ENCODE measurements at regions not wholly inside any gene's neighbourhood (a gene's known extent, or its start where the extent isn't known, plus 50 kb on each side); places are given as distances from the start of the nearest gene placed in this dataset.

DNA sequence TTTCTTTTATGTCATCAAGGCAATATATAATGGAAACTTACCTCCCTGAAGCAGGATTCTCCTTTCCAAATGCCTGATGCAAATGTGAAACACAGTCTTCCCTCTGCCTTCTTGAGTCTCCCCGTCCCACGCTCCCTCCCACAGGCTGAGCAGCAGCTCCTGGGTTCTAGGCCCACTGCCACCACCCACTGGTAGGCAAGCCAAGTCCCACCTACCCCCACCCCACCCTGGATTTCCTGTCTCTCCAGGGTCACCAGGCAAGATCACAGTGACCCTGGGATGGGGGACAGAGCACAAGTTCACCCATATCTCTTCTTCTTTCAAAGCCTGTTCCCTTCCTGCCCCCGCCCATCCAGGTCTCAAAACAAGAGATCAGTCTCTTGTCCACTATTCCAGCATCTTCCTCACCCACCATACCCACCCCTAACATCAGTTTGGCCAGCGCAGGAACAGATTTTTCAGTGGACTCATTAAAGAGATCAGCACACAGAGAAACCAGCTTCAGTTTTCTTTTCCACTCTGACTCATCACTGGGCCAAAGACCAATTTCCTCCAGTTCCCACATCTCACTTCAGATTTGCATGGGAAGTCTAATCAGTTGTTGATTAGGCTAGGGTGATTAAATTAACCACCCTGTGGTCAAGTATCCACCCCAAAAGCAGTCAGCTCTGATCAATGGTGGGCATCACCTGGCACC, 151.5 kb downstream of the ACTL7B start:
- Histone ChIP-seq H4K20me1 (replicated peaks; ENCODE audit: insufficient read depth) (no peaks in the 10 kb centered on the region), H3K4me2 (no peak overlapping the region), H3K9me2 (ENCODE audit: insufficient read depth) (peaks cover 26% of the 10 kb centered on the region), H3K4me1 (ENCODE audit: insufficient read depth) (no peaks in the 10 kb centered on the region), H3K79me2 (replicated peaks; ENCODE audit: insufficient read depth) (no peaks in the 10 kb centered on the region), H2AFZ (no peak overlapping the region), H3K4me3 (no peak overlapping the region), H3K27ac (ENCODE audit: low read depth) (no peak overlapping the region), H3F3A (replicated peaks; ENCODE audit: low read depth) (no peaks in the 10 kb centered on the region), H3K36me3 (ENCODE audit: insufficient read depth) (no peaks in the 10 kb centered on the region), H3K27me3 (ENCODE audit: insufficient read depth) (no peaks in the 10 kb centered on the region)
- peaks cover 12% of the 10 kb centered on the region for H3K4me1 Mint-ChIP-seq
- DNase-seq (ENCODE audit: low spot score), result no peak
- H3K27me3 Mint-ChIP-seq (ENCODE audit: insufficient read depth, low read depth, poor library complexity), result peaks cover 3% of the 10 kb centered on the region
- TF ChIP-seq NANOG (IDR thresholded peaks at IDR 0.05; ENCODE audit: borderline replicate concordance) (no peak), EZH2 (IDR thresholded peaks at IDR 0.05; ENCODE audit: low read depth, unreplicated experiment) (no peak), JUNB (IDR thresholded peaks at IDR 0.05; ENCODE audit: unreplicated experiment) (no peak), ETS1 (IDR thresholded peaks at IDR 0.05) (no peak), CREB1 (CRISPR knock-in tag; IDR thresholded peaks at IDR 0.05; ENCODE audit: low read depth) (no peak), POLR2AphosphoS5 (IDR thresholded peaks at IDR 0.05; ENCODE audit: low read depth) (no peak), ZNF114 (CRISPR knock-in tag; IDR thresholded peaks at IDR 0.05) (no peak), ZNF331 (CRISPR knock-in tag; IDR thresholded peaks at IDR 0.05; ENCODE audit: low read depth) (no peak), EZH2phosphoT487 (IDR thresholded peaks at IDR 0.05; ENCODE audit: unreplicated experiment) (no peak), STAT1 (IDR thresholded peaks at IDR 0.05; ENCODE audit: unreplicated experiment) (no peak)
- TF ChIP-seq, protein P1, sequence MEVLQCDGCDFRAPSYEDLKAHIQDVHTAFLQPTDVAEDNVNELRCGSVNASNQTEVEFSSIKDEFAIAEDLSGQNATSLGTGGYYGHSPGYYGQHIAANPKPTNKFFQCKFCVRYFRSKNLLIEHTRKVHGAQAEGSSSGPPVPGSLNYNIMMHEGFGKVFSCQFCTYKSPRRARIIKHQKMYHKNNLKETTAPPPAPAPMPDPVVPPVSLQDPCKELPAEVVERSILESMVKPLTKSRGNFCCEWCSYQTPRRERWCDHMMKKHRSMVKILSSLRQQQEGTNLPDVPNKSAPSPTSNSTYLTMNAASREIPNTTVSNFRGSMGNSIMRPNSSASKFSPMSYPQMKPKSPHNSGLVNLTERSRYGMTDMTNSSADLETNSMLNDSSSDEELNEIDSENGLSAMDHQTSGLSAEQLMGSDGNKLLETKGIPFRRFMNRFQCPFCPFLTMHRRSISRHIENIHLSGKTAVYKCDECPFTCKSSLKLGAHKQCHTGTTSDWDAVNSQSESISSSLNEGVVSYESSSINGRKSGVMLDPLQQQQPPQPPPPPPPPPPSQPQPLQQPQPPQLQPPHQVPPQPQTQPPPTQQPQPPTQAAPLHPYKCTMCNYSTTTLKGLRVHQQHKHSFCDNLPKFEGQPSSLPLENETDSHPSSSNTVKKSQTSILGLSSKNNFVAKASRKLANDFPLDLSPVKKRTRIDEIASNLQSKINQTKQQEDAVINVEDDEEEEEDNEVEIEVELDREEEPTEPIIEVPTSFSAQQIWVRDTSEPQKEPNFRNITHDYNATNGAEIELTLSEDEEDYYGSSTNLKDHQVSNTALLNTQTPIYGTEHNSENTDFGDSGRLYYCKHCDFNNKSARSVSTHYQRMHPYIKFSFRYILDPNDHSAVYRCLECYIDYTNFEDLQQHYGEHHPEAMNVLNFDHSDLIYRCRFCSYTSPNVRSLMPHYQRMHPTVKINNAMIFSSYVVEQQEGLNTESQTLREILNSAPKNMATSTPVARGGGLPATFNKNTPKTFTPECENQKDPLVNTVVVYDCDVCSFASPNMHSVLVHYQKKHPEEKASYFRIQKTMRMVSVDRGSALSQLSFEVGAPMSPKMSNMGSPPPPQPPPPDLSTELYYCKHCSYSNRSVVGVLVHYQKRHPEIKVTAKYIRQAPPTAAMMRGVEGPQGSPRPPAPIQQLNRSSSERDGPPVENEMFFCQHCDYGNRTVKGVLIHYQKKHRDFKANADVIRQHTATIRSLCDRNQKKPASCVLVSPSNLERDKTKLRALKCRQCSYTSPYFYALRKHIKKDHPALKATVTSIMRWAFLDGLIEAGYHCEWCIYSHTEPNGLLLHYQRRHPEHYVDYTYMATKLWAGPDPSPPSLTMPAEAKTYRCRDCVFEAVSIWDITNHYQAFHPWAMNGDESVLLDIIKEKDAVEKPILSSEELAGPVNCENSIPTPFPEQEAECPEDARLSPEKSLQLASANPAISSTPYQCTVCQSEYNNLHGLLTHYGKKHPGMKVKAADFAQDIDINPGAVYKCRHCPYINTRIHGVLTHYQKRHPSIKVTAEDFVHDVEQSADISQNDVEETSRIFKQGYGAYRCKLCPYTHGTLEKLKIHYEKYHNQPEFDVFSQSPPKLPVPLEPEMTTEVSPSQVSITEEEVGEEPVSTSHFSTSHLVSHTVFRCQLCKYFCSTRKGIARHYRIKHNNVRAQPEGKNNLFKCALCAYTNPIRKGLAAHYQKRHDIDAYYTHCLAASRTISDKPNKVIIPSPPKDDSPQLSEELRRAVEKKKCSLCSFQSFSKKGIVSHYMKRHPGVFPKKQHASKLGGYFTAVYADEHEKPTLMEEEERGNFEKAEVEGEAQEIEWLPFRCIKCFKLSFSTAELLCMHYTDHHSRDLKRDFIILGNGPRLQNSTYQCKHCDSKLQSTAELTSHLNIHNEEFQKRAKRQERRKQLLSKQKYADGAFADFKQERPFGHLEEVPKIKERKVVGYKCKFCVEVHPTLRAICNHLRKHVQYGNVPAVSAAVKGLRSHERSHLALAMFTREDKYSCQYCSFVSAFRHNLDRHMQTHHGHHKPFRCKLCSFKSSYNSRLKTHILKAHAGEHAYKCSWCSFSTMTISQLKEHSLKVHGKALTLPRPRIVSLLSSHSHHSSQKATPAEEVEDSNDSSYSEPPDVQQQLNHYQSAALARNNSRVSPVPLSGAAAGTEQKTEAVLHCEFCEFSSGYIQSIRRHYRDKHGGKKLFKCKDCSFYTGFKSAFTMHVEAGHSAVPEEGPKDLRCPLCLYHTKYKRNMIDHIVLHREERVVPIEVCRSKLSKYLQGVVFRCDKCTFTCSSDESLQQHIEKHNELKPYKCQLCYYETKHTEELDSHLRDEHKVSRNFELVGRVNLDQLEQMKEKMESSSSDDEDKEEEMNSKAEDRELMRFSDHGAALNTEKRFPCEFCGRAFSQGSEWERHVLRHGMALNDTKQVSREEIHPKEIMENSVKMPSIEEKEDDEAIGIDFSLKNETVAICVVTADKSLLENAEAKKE (CRISPR knock-in tag; IDR thresholded peaks at IDR 0.05), result no peak
- TF ChIP-seq, protein P2, sequence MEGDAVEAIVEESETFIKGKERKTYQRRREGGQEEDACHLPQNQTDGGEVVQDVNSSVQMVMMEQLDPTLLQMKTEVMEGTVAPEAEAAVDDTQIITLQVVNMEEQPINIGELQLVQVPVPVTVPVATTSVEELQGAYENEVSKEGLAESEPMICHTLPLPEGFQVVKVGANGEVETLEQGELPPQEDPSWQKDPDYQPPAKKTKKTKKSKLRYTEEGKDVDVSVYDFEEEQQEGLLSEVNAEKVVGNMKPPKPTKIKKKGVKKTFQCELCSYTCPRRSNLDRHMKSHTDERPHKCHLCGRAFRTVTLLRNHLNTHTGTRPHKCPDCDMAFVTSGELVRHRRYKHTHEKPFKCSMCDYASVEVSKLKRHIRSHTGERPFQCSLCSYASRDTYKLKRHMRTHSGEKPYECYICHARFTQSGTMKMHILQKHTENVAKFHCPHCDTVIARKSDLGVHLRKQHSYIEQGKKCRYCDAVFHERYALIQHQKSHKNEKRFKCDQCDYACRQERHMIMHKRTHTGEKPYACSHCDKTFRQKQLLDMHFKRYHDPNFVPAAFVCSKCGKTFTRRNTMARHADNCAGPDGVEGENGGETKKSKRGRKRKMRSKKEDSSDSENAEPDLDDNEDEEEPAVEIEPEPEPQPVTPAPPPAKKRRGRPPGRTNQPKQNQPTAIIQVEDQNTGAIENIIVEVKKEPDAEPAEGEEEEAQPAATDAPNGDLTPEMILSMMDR (conservative IDR thresholded peaks at IDR 0.05; ENCODE audit: low read depth in 2 of 2), result no peak
- TF ChIP-seq, protein P3, sequence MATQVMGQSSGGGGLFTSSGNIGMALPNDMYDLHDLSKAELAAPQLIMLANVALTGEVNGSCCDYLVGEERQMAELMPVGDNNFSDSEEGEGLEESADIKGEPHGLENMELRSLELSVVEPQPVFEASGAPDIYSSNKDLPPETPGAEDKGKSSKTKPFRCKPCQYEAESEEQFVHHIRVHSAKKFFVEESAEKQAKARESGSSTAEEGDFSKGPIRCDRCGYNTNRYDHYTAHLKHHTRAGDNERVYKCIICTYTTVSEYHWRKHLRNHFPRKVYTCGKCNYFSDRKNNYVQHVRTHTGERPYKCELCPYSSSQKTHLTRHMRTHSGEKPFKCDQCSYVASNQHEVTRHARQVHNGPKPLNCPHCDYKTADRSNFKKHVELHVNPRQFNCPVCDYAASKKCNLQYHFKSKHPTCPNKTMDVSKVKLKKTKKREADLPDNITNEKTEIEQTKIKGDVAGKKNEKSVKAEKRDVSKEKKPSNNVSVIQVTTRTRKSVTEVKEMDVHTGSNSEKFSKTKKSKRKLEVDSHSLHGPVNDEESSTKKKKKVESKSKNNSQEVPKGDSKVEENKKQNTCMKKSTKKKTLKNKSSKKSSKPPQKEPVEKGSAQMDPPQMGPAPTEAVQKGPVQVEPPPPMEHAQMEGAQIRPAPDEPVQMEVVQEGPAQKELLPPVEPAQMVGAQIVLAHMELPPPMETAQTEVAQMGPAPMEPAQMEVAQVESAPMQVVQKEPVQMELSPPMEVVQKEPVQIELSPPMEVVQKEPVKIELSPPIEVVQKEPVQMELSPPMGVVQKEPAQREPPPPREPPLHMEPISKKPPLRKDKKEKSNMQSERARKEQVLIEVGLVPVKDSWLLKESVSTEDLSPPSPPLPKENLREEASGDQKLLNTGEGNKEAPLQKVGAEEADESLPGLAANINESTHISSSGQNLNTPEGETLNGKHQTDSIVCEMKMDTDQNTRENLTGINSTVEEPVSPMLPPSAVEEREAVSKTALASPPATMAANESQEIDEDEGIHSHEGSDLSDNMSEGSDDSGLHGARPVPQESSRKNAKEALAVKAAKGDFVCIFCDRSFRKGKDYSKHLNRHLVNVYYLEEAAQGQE (IDR thresholded peaks at IDR 0.05; ENCODE audit: unreplicated experiment), result no peak
- no peak overlapping the region for H3K4me3 Mint-ChIP-seq
- H3K27ac Mint-ChIP-seq, result no peak overlapping the region
- peaks cover 3% of the 10 kb centered on the region; the same call in 1 of the 3 replicates for H3K9me3 Mint-ChIP-seq
- no peaks in the 10 kb centered on the region; the same call in 2 of the 3 replicates for H3K36me3 Mint-ChIP-seq (ENCODE audit: low read depth)
- ATAC-seq, result no peak

Data from GM23338 (cell line).